Smooth muscle cell (in vitro differentiated cells): ENCODE measurements at regions not wholly inside any gene's neighbourhood (a gene's known extent, or its start where the extent isn't known, plus 50 kb on each side); places are given as distances from the start of the nearest gene placed in this dataset.

Source experiments
- DNase-seq: peaks from one replicate; lab custom pipeline; 2025; ENCODE audit not compliant: unreplicated experiment; lab: John Stamatoyannopoulos, UW
- H2AFZ ChIP-seq: fragments of 200-600 bp; sonication (generic); 2 replicates; pipeline ENCODE4 v1.6.0; 2016; ENCODE audit warnings: antibody characterized with exemption, low read depth, mild to moderate bottlenecking
- H3F3A ChIP-seq: fragments of 200-600 bp; sonication (generic); 2 replicates; pipeline ENCODE4 v1.6.0; 2017; ENCODE audit warnings: antibody characterized with exemption, low read depth
- H3K27ac ChIP-seq: fragments of 200-600 bp; sonication (generic); 2 replicates; pipeline ENCODE4 v1.5.1; 2016; ENCODE audit warnings: low read depth, mild to moderate bottlenecking
- H3K27me3 ChIP-seq: fragments of 200-600 bp; sonication (generic); 2 replicates; pipeline ENCODE4 v1.6.1; 2016; ENCODE audit warnings: low read depth, mild to moderate bottlenecking
- H3K36me3 ChIP-seq: fragments of 200-600 bp; sonication (generic); 2 replicates; pipeline ENCODE4 v1.5.1; 2016; ENCODE audit warnings: low read depth
- H3K4me1 ChIP-seq: fragments of 200-600 bp; sonication (generic); 2 replicates; pipeline ENCODE4 v1.5.1; 2016; ENCODE audit warnings: low read depth
- H3K4me2 ChIP-seq: fragments of 200-600 bp; sonication (generic); 2 replicates; pipeline ENCODE4 v1.6.0; 2016; ENCODE audit warnings: mild to moderate bottlenecking
- H3K4me3 ChIP-seq: fragments of 200-600 bp; sonication (generic); 2 replicates; pipeline ENCODE4 v1.5.1; 2016; ENCODE audit warnings: mild to moderate bottlenecking
- H3K79me2 ChIP-seq: fragments of 200-600 bp; sonication (generic); 2 replicates; pipeline ENCODE4 v1.6.0; 2016; ENCODE audit warnings: low read depth, mild to moderate bottlenecking
- H3K9ac ChIP-seq: fragments of 200-600 bp; sonication (generic); 2 replicates; pipeline ENCODE4 v1.6.0; 2016; ENCODE audit warnings: low read depth
- H3K9me3 ChIP-seq: fragments of 200-600 bp; sonication (generic); replicated peaks from 2 replicates; pipeline ENCODE4 v1.5.1; 2016; ENCODE audit warnings: low read depth
- H4K20me1 ChIP-seq: fragments of 200-600 bp; sonication (generic); 2 replicates; pipeline ENCODE4 v1.6.0; 2016; ENCODE audit warnings: low read depth
- WGBS: methylation state at CpG from one replicate; pipeline ENCODE4 v1.1.7; 2016; ENCODE audit warnings: low lambda C conversion rate; 5-methylcytosine and 5-hydroxymethylcytosine counted together
- TF ChIP-seq, protein P1 (sequence below): fragments of 200-600 bp; sonication (generic); IDR thresholded peaks from 2 replicates; pipeline ENCODE4 v1.5.1; 2017; ENCODE audit warnings: borderline replicate concordance, mild to moderate bottlenecking, antibody characterized with exemption; ENCODE audit not compliant: insufficient read depth, poor library complexity, severe bottlenecking

DNA sequence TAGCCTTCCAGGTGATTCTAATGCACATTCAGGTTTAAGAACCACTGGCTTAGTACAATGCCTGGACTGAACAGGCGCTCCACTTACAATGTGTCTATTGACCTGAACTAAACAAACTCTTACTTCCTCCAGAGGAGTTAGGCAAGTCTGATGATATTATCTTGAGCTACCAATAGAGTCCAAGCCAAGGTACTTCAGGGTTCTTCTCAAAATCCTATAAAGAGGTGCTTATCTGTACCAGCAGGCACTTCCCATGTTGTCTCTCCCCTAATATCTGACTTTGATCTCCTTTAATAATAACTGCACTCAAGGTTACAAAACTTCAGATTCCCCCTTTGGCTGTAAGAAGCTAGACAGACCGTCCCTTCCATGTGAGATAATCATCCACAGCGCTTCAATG is 157.0 kb upstream of the SVIL start:
- DNase-seq, result no peak
- Histone ChIP-seq H3K27ac (no peak overlapping the region), H3K9me3 (no peaks in the 10 kb centered on the region), H3K4me3 (no peak overlapping the region), H3K27me3 (no peaks in the 10 kb centered on the region), H3K79me2 (no peaks in the 10 kb centered on the region), H3K4me1 (no peaks in the 10 kb centered on the region), H3F3A (no peaks in the 10 kb centered on the region), H3K9ac (no peak overlapping the region), H4K20me1 (no peaks in the 10 kb centered on the region), H3K36me3 (no peaks in the 10 kb centered on the region), H3K4me2 (no peak overlapping the region), H2AFZ (no peak overlapping the region)
- TF ChIP-seq, protein P1, sequence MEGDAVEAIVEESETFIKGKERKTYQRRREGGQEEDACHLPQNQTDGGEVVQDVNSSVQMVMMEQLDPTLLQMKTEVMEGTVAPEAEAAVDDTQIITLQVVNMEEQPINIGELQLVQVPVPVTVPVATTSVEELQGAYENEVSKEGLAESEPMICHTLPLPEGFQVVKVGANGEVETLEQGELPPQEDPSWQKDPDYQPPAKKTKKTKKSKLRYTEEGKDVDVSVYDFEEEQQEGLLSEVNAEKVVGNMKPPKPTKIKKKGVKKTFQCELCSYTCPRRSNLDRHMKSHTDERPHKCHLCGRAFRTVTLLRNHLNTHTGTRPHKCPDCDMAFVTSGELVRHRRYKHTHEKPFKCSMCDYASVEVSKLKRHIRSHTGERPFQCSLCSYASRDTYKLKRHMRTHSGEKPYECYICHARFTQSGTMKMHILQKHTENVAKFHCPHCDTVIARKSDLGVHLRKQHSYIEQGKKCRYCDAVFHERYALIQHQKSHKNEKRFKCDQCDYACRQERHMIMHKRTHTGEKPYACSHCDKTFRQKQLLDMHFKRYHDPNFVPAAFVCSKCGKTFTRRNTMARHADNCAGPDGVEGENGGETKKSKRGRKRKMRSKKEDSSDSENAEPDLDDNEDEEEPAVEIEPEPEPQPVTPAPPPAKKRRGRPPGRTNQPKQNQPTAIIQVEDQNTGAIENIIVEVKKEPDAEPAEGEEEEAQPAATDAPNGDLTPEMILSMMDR, result no peak
- WGBS, result 95% methylated on average over 3 of the region's 3 CpGs

DNA sequence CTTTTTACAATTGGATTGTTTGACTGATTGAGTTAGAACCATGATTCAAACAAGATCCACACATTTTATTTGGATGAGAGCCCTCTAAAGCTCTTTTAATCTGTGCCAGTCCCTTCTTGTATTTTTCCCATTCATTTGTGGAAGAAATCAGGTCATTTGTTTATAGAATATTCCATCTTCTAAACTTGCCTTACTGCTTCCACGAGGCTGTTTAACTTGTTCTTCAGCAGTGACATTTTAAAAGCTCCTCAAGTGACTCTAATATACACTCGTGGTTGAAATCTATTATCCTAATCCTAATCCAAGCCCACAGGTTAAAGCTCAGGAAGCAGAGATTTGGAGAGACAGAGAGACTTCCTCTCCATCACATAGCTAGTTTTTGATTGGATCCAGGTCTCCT is 155.4 kb upstream of the SVIL start:
- no peak overlapping the region for H3K9ac ChIP-seq
- no peaks in the 10 kb centered on the region for H3K27me3 ChIP-seq
- H3K79me2 ChIP-seq, result no peaks in the 10 kb centered on the region

DNA sequence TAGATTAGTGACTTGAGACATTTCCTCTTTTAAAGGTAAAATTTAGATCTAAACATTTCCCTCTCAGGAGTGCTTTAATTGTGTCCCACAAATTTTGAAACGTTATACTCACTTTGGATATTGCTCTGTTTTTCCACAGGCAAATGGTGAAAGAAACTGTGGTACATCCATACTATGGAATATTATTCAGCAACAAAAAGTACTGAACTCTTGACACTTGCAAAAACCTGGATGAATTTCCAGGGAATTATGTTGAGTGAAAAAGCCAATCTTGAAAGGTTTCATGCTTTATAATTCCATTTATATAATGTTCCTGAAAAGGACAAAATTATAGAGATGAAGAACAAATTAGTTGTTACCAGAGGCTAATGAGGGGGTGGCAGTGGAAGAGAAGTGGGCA is 153.3 kb upstream of the SVIL start:
- no peak overlapping the region for H2AFZ ChIP-seq
- no peak overlapping the region for H3K9ac ChIP-seq
- TF ChIP-seq, protein P1, result no peak
- no peaks in the 10 kb centered on the region for H3K27me3 ChIP-seq
- no peak overlapping the region for H3K4me2 ChIP-seq
- H3K36me3 ChIP-seq, result no peaks in the 10 kb centered on the region
- no peaks in the 10 kb centered on the region for H4K20me1 ChIP-seq
- DNase-seq, result no peak
- H3K79me2 ChIP-seq, result no peaks in the 10 kb centered on the region
- H3K4me1 ChIP-seq, result peaks cover 5% of the 10 kb centered on the region
- peaks cover 4% of the 10 kb centered on the region for H3F3A ChIP-seq
- H3K9me3 ChIP-seq, result no peaks in the 10 kb centered on the region
- H3K27ac ChIP-seq, result no peak overlapping the region
- 87% methylated on average over 1 of the region's 1 CpG for WGBS
- H3K4me3 ChIP-seq, result no peak overlapping the region

More for the DNA sequence above, 155.4 kb upstream of the SVIL start:
- Histone ChIP-seq H4K20me1 (no peaks in the 10 kb centered on the region), H3K4me1 (no peaks in the 10 kb centered on the region), H3K9me3 (no peaks in the 10 kb centered on the region), H3K4me2 (no peak overlapping the region), H3K27ac (no peak overlapping the region), H3K4me3 (no peak overlapping the region), H3F3A (no peaks in the 10 kb centered on the region), H3K36me3 (no peaks in the 10 kb centered on the region), H2AFZ (peak overlapping the region; percentile 8)
- WGBS, result 28% methylated on average over 2 of the region's 2 CpGs
- TF ChIP-seq, protein P1, result no peak
- DNase-seq, result no peak

DNA sequence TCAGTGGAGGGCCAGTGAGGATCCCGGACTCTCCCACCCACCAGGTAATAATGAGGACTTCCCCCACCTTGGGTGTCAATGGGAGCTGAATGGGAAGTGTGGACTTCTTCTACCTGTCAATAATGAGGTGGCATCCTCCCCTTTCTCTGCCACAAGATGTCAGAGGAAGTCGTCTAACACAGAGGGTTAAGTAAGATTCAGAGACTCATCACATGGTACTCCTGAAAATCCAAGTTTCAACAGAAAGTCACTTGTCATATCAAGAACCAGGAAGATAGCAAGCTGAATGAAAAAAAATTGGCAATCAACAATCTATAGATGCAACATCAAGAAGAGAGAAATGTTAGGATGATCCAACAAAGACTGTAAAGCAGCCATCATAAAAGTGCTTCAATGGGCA is 150.9 kb upstream of the SVIL start:
- no peaks in the 10 kb centered on the region for H3K36me3 ChIP-seq
- DNase-seq, result no peak
- H2AFZ ChIP-seq, result no peak overlapping the region
- H4K20me1 ChIP-seq, result no peaks in the 10 kb centered on the region
- H3K9me3 ChIP-seq, result no peaks in the 10 kb centered on the region
- peaks cover 4% of the 10 kb centered on the region for H3F3A ChIP-seq
- no peak overlapping the region for H3K27ac ChIP-seq
- H3K27me3 ChIP-seq, result no peaks in the 10 kb centered on the region
- H3K4me1 ChIP-seq, result peaks cover 5% of the 10 kb centered on the region
- no peak overlapping the region for H3K9ac ChIP-seq
- no peaks in the 10 kb centered on the region for H3K79me2 ChIP-seq
- WGBS, result 86% methylated on average over 2 of the region's 2 CpGs
- no peak overlapping the region for H3K4me2 ChIP-seq
- TF ChIP-seq, protein P1, result no peak
- no peak overlapping the region for H3K4me3 ChIP-seq
